Endothelial cell of umbilical vein (primary cell): ENCODE measurements at regions not wholly inside any gene's neighbourhood (a gene's known extent, or its start where the extent isn't known, plus 50 kb on each side); places are given as distances from the start of the nearest gene placed in this dataset.

Source experiments
- BruUV-seq: library from RNA; stranded (reverse); fragments of 400-500 nt; replicated peaks from 2 replicates; lab custom pipeline; 2021; lab: Mats Ljungman, UMichigan
- CTCF ChIA-PET: fragments of 300-600, 350-600 bp; sonication (Branson Sonifier 250); formaldehyde crosslinking; loops from one replicate; lab custom pipeline; 2021; ENCODE audit warnings: antibody characterized with exemption, inconsistent platforms; lab: Charles Lee
- POLR2A ChIA-PET: fragments of 300-600, 350-600 bp; sonication (Branson Sonifier 250); formaldehyde crosslinking; loops from one replicate; lab custom pipeline; 2021; ENCODE audit warnings: antibody characterized with exemption, inconsistent platforms; lab: Charles Lee
- DNase-seq: peaks from one replicate; pipeline ENCODE4 v3.0.0-alpha.2; 2011; ENCODE audit warnings: low read depth, low spot score
- FAIRE-seq: peaks from 2 replicates; lab custom pipeline; 2011; peaks lifted over from hg19 to GRCh38; lab: Jason Lieb, UNC
- H2AFZ ChIP-seq: 2 replicates; pipeline ENCODE4 v1.6.0; 2012; ENCODE audit warnings: low read depth, low read length, control low read depth, inconsistent platforms
- H3K27ac ChIP-seq: 2 replicates; pipeline ENCODE4 v1.5.1; 2011; ENCODE audit warnings: low read depth, mild to moderate bottlenecking, control low read depth, low read length, moderate library complexity; ENCODE audit not compliant: insufficient read depth
- H3K27me3 ChIP-seq, 2 experiments: 2 replicates each; pipeline versions ENCODE4 v1.6.0 to v1.6.1; 2011; ENCODE audit warnings: low read length in 2 of 2, mixed read lengths in 1 of 2; ENCODE audit not compliant: control insufficient read depth in 2 of 2, insufficient read depth in 2 of 2
- H3K36me3 ChIP-seq, 2 experiments: 2 replicates in 1 of 2; 3 replicates in 1 of 2; pipeline ENCODE4 v1.5.1; 2011; ENCODE audit warnings: low read length in 2 of 2, mild to moderate bottlenecking in 1 of 2, moderate library complexity in 1 of 2; ENCODE audit not compliant: control insufficient read depth in 2 of 2, insufficient read depth in 2 of 2; ENCODE audit errors: extremely low read depth in 1 of 2
- H3K4me1 ChIP-seq: 3 replicates; pipeline ENCODE4 v1.5.1; 2011; ENCODE audit warnings: mild to moderate bottlenecking, low read length; ENCODE audit not compliant: control insufficient read depth, insufficient read depth; ENCODE audit errors: extremely low read depth
- H3K4me2 ChIP-seq: 2 replicates; pipeline ENCODE4 v1.6.1; 2011; ENCODE audit warnings: low read length, control low read depth, mixed read lengths; ENCODE audit not compliant: insufficient read depth
- H3K4me3 ChIP-seq, 3 experiments: fragments of 200-600 bp in 1 of 3; sonication (generic), shearing (Covaris generic) in 1 of 3; replicated peaks in 1 of 3; 2 replicates each; pipeline ENCODE4 v1.5.1; 2011 to 2016; ENCODE audit warnings: control low read depth in 3 of 3, low read length in 3 of 3, mild to moderate bottlenecking in 2 of 3, inconsistent platforms in 1 of 3, low read depth in 1 of 3, moderate library complexity in 1 of 3; ENCODE audit not compliant: insufficient read depth in 1 of 3
- H3K79me2 ChIP-seq: 2 replicates; pipeline ENCODE4 v1.6.0; 2012; ENCODE audit warnings: low read length, inconsistent platforms; ENCODE audit not compliant: control insufficient read depth, insufficient read depth
- H3K9ac ChIP-seq: replicated peaks from 2 replicates; pipeline ENCODE3; 2011; ENCODE audit warnings: low read length, control low read depth; ENCODE audit not compliant: insufficient read depth; ENCODE audit errors: extremely low read depth
- H3K9me1 ChIP-seq: replicated peaks from 3 replicates; pipeline ENCODE4 v1.6.0; 2011; ENCODE audit warnings: mild to moderate bottlenecking, low read length; ENCODE audit not compliant: control insufficient read depth, insufficient read depth; ENCODE audit errors: extremely low read depth
- H3K9me3 ChIP-seq: replicated peaks from 2 replicates; pipeline ENCODE4 v1.5.1; 2012; ENCODE audit warnings: low read length, inconsistent platforms; ENCODE audit not compliant: control insufficient read depth, insufficient read depth
- H4K20me1 ChIP-seq: replicated peaks from 2 replicates; pipeline ENCODE3; 2011; ENCODE audit warnings: mild to moderate bottlenecking, low read length; ENCODE audit not compliant: control insufficient read depth, insufficient read depth; ENCODE audit errors: extremely low read depth
- EZH2 ChIP-seq: IDR thresholded peaks from 2 replicates; pipeline ENCODE4 v1.6.1; 2012; ENCODE audit warnings: borderline replicate concordance, low read depth, mild to moderate bottlenecking, moderate library complexity, low read length, inconsistent platforms; ENCODE audit not compliant: severe bottlenecking
- FOS ChIP-seq: IDR thresholded peaks from 2 replicates; pipeline ENCODE4 v1.6.1; 2011; ENCODE audit warnings: mild to moderate bottlenecking, low read length, moderate library complexity, borderline replicate concordance; ENCODE audit not compliant: insufficient read depth
- GATA2 ChIP-seq: IDR thresholded peaks from 2 replicates; pipeline ENCODE4 v1.7.0; 2011; ENCODE audit warnings: low read depth, mild to moderate bottlenecking, moderate library complexity, mixed read lengths, low read length; ENCODE audit not compliant: insufficient read length, insufficient read depth
- JUN ChIP-seq: IDR thresholded peaks from 2 replicates; pipeline ENCODE4 v1.6.1; 2011; ENCODE audit warnings: borderline replicate concordance, low read depth; ENCODE audit not compliant: insufficient read length, insufficient read depth
- MAX ChIP-seq: IDR thresholded peaks from 2 replicates; pipeline ENCODE4 v1.6.1; 2011; ENCODE audit not compliant: insufficient read depth, insufficient read length
- MYC ChIP-seq: IDR thresholded peaks from one replicate; pipeline ENCODE4 v1.6.1; 2011; ENCODE audit warnings: mild to moderate bottlenecking, low read depth, low read length
- POLR2A ChIP-seq: IDR thresholded peaks from 2 replicates; pipeline ENCODE4 v1.6.1; 2012; ENCODE audit warnings: low read depth, mild to moderate bottlenecking, control low read depth, low read length
- POLR2AphosphoS5 ChIP-seq: IDR thresholded peaks from 2 replicates; pipeline ENCODE4 v1.6.1; 2012; ENCODE audit warnings: low read depth, mild to moderate bottlenecking, control low read depth, low read length, moderate library complexity; ENCODE audit not compliant: insufficient read depth
- dilution Hi-C: fragments of 300-500 bp; cut with MboI; formaldehyde crosslinking; loops from one replicate; pipeline ENCODE4 v1.15.0; 2019; ENCODE audit warnings: low sequenced_read_pairs; ENCODE audit not compliant: extremely low pct_ligation_motif_present
- intact Hi-C: fragments of 100-400 bp; cut with micrococcal nuclease; formaldehyde crosslinking; loops from one replicate; pipeline ENCODE4 v1.10.0; 2022
- TF ChIP-seq, protein P1 (sequence below), 2 donors: IDR thresholded peaks; 1 replicate in 1 of 2; 2 replicates in 1 of 2; pipeline ENCODE4 v1.5.1; 2011; ENCODE audit warnings: low read length in 2 of 2, mild to moderate bottlenecking in 2 of 2, moderate library complexity in 2 of 2, control low read depth in 1 of 2, inconsistent platforms in 1 of 2, low read depth in 1 of 2; ENCODE audit not compliant: insufficient read depth in 1 of 2; ENCODE audit errors: extremely low read depth in 1 of 2

DNA sequence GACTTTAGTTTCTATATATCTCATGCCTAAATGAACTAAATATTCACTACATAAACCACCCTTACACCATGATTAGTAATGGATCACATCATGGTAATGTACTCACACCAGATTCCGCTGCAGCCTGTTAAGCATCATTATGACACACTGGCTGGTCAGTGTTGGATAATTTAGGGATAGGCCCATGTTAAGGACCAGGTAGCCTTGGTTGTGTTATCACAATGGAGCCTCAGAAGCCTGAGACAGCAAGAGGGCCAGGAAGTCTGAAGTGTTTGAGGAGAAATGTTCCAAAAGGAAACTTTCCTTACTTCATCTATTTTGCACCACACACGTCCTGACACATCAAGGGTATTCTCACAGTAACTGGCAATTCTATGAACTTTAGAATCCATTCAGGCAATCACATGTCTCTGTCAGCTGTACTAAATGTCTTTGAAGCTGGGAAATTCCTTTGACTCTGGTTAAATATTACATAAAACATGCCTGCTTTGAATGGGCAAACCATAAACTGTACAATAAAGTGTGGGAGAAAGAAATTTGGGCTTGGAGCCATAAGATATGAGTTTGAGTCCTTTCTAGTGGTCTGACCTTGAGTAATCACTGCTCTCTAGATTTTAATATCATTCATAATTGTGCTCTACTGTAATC, 105.3 kb upstream of the DPT start:
- no peaks in the 10 kb centered on the region for H3K79me2 ChIP-seq
- no peak overlapping the region for H3K9ac ChIP-seq
- DNase-seq (no peak), FAIRE-seq (no peak)
- H3K4me1 ChIP-seq: no peaks in the 10 kb centered on the region
- no peaks in the 10 kb centered on the region for H3K36me3 ChIP-seq
- H3K9me1 ChIP-seq: no peaks in the 10 kb centered on the region
- no peak overlapping the region for H3K4me3 ChIP-seq
- TF ChIP-seq, protein P1, sequence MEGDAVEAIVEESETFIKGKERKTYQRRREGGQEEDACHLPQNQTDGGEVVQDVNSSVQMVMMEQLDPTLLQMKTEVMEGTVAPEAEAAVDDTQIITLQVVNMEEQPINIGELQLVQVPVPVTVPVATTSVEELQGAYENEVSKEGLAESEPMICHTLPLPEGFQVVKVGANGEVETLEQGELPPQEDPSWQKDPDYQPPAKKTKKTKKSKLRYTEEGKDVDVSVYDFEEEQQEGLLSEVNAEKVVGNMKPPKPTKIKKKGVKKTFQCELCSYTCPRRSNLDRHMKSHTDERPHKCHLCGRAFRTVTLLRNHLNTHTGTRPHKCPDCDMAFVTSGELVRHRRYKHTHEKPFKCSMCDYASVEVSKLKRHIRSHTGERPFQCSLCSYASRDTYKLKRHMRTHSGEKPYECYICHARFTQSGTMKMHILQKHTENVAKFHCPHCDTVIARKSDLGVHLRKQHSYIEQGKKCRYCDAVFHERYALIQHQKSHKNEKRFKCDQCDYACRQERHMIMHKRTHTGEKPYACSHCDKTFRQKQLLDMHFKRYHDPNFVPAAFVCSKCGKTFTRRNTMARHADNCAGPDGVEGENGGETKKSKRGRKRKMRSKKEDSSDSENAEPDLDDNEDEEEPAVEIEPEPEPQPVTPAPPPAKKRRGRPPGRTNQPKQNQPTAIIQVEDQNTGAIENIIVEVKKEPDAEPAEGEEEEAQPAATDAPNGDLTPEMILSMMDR (IDR thresholded peaks at IDR 0.05; ENCODE audit: extremely low read depth in 1 of 2, insufficient read depth in 1 of 2, low read depth in 1 of 2, low read length in 2 of 2): no peak
- no peak for TF ChIP-seq GATA2
- TF ChIP-seq MYC: no peak
- no peak for TF ChIP-seq FOS
- no peak for TF ChIP-seq JUN
- no peak for TF ChIP-seq EZH2
- TF ChIP-seq MAX: no peak
- no peak for TF ChIP-seq POLR2AphosphoS5
- no peak for TF ChIP-seq POLR2A
- H3K27me3 ChIP-seq: no peaks in the 10 kb centered on the region
- H2AFZ ChIP-seq: no peak overlapping the region
- no TSS peak for BruUV-seq
- H3K27ac ChIP-seq: no peak overlapping the region
- CTCF ChIA-PET: interaction anchor here (0.7 to 1.1 kb wide), 2 partner anchors 28 to 514 kb away, joined by 3 to 4 read pairs; no protein-coding TSS in a partner anchor
- H4K20me1 ChIP-seq: no peaks in the 10 kb centered on the region
- POLR2A ChIA-PET: no interaction called here
- no peak overlapping the region for H3K4me2 ChIP-seq
- no peaks in the 10 kb centered on the region for H3K9me3 ChIP-seq
- dilution Hi-C loops: no loop called here
- intact Hi-C loops: no loop called here
